G401.6 (cell line): ENCODE measurements at regions not wholly inside any gene's neighbourhood (a gene's known extent, or its start where the extent isn't known, plus 50 kb on each side); places are given as distances from the start of the nearest gene placed in this dataset.
"Not testable (repeated sequence)": the region's sequence is repeated elsewhere in the genome, so short reads cannot be mapped to it uniquely, and the experiment has no call there.

Experiments used
- FAIRE-seq: peaks from 2 replicates; lab custom pipeline; 2012; peaks lifted over from hg19 to GRCh38; lab: Jason Lieb, UNC

- FAIRE-seq = no peak
Measured at GRCh38 chr7:16369855-16370254, 51.5 kb downstream of the CRPPA start.

GRCh38 chr7:16369309-16369708 is 52.0 kb downstream of the CRPPA start:
- not testable (repeated sequence) for FAIRE-seq

GRCh38 chr7:16368885-16369284 is 52.5 kb downstream of the CRPPA start:
- no peak for FAIRE-seq

GRCh38 chr7:16367115-16367514 is 54.2 kb downstream of the CRPPA start:
- FAIRE-seq = no peak

- FAIRE-seq = no peak
Measured at GRCh38 chr7:16365952-16366351, 55.4 kb downstream of the CRPPA start.

- no peak for FAIRE-seq
Measured at GRCh38 chr7:16365177-16365576, 56.2 kb downstream of the CRPPA start.

GRCh38 chr7:16359216-16359615 is 62.1 kb downstream of the CRPPA start:
- no peak for FAIRE-seq

GRCh38 chr7:16357921-16358320 is 63.4 kb downstream of the CRPPA start:
- FAIRE-seq = no peak

GRCh38 chr7:16357474-16357873 is 63.9 kb downstream of the CRPPA start:
- FAIRE-seq = no peak

- FAIRE-seq = no peak
Measured at GRCh38 chr7:16356301-16356958, 64.9 kb downstream of the CRPPA start.

GRCh38 chr7:16354573-16354972 is 66.8 kb downstream of the CRPPA start:
- FAIRE-seq = no peak

- FAIRE-seq = no peak
Measured at GRCh38 chr7:16353226-16353625, 68.1 kb downstream of the CRPPA start.

- FAIRE-seq = no peak
Measured at GRCh38 chr7:16350634-16351033, 70.7 kb downstream of the CRPPA start.

- FAIRE-seq = no peak
Measured at GRCh38 chr7:16348251-16348650, 73.1 kb downstream of the CRPPA start.

GRCh38 chr7:16347827-16348192 is 73.5 kb downstream of the CRPPA start:
- no peak for FAIRE-seq

- no peak for FAIRE-seq
Measured at GRCh38 chr7:16347066-16347826, 74.1 kb downstream of the CRPPA start.

- no peak for FAIRE-seq
Measured at GRCh38 chr7:16345979-16346958, 75.1 kb downstream of the CRPPA start.

- FAIRE-seq = no peak
Measured at GRCh38 chr7:16344927-16345326, 76.4 kb downstream of the CRPPA start.

GRCh38 chr7:16343612-16344011 is 77.7 kb downstream of the CRPPA start:
- FAIRE-seq = no peak

- FAIRE-seq = peak; percentile 21
Measured at GRCh38 chr7:16338065-16338464, 83.3 kb downstream of the CRPPA start.

- no peak for FAIRE-seq
Measured at GRCh38 chr7:16326106-16326505, 95.2 kb downstream of the CRPPA start.

GRCh38 chr7:16323313-16323712 is 98.0 kb downstream of the CRPPA start:
- FAIRE-seq = no peak
